GM19397 (cell line): ENCODE measurements at regions not wholly inside any gene's neighbourhood (a gene's known extent, or its start where the extent isn't known, plus 50 kb on each side); places are given as distances from the start of the nearest gene placed in this dataset.
"Not testable (repeated sequence)": the region's sequence is repeated elsewhere in the genome, so short reads cannot be mapped to it uniquely, and the experiment has no call there.

Experiments used
- ATAC-seq: cut with Tn5 transposase; IDR thresholded peaks from one replicate; pipeline ENCODE4 v1.9.1; 2021; ENCODE audit warnings: mild to moderate bottlenecking, moderate library complexity; ENCODE audit not compliant: unreplicated experiment

DNA sequence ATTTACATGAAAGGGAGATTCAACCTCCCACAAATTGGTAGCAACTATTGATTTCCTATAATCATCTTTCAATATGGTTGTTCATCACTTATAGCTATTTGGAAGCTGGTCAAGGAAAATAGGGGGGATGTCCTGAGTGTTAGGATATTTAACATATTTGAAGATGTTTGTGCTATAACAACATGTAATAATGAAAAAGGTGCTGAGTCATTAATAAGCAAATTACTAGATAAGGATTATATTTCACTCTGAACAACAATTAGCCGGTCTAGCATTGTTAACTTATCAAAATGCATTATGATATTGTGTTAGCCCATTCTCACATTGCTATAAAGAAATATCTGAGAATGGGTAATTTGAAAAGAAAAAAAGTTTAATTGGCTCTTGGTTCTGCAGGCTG lies 225.8 kb upstream of the ARPP21 start:
- ATAC-seq, result no peak

DNA sequence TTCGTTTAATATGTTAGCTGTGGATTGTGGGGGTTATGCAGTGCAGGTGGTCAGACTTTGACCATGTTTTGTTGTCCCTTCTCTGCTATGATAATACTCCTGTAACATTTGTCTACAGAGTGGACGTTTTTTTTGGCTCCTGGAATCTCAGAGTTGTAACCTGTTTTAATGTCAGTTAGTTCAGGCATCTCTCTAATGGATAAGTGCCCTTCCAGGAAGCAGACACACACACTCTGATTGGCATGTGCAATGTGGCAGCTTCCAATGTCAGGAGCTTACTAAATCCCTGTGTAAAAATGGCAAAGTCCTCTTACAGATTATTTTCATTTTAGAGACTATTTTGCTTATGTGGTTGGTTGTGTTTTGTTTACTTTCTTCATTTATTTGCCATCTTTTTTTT lies 222.2 kb upstream of the ARPP21 start:
- ATAC-seq, result no peak

DNA sequence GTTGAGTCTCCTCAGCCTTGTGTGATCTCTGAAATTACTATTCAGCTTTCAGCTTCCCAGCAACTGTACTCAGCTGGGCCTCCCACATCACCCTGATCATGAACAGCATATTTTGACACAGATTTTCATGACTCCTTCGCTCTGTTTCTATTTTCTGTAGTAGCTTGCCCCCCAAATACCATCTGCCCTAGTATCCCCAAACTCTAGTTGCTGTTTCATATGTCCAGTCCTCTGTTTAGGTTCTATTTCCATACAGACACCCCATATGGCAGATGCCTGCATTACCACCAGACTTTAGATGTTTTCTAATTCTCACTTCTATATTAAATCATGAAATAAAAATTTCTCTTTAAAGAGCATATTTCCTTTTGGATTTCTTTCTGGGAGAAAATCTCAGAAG lies 217.2 kb upstream of the ARPP21 start:
- ATAC-seq, result no peak

- ATAC-seq, result no peak
Measured at GRCh38 chr3:35422836-35423601, 216.3 kb upstream of the ARPP21 start.

- ATAC-seq, result no peak
Measured at GRCh38 chr3:35426366-35426958, 212.9 kb upstream of the ARPP21 start.

DNA sequence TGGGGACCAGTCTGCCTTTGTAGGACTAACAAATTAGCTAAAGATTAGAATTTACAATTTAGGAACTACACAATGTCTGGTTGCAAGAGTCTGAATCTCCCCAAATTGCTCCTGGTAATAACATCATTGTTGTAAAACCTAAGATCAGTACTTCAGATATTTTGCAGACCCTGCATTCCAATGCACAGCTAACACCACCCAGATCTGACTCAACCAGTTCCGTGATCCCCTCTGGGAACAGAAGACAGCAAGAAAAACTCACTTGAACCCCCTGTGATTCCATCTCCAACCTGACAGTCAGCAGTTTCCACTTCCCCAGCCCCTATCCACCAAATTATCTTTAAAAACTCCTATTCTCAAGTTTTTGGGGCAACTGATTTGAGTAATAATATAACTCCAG lies 201.9 kb upstream of the ARPP21 start:
- ATAC-seq, result no peak

DNA sequence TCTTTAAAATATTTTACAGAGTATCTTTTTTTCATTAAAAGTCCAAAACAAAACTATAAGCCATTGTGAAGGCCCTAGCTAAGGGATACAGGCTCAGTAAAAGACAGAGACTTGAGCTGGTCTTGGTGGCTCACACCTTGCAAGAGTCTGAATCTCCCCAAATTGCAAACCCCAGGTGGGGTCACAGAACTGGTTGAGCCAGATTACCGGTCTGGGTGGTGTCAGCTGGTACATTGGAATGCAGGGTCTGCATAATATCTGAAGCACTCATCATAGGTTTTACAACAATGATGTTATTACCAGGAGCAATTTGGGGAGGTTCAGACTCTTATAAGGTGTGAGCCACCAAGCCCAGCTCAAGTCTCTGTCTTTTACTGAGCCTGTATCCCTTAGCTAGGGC lies 201.2 kb upstream of the ARPP21 start:
- ATAC-seq, result no peak

GRCh38 chr3:35439663-35440062 lies 199.7 kb upstream of the ARPP21 start:
- ATAC-seq, result no peak

GRCh38 chr3:35440826-35441225 lies 198.5 kb upstream of the ARPP21 start:
- ATAC-seq, result no peak

DNA sequence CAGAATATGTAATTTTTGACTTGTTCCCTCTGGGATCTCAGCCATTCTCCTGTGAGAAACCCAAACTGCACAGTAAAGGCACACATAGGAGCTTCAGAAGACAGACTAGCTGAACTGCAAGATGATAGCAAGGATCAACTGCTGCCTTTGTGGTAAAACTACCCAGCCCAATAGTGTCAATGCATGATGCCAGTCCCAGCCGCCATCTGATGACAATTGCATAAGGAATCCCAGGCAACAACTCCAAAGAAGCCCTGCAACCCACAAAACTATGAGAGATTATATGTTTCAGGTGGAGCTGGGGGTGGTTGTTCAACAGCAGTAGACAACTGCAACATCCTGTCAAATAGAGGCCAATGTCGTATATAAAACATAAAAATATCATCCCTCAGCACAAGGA lies 192.4 kb upstream of the ARPP21 start:
- ATAC-seq, result no peak

DNA sequence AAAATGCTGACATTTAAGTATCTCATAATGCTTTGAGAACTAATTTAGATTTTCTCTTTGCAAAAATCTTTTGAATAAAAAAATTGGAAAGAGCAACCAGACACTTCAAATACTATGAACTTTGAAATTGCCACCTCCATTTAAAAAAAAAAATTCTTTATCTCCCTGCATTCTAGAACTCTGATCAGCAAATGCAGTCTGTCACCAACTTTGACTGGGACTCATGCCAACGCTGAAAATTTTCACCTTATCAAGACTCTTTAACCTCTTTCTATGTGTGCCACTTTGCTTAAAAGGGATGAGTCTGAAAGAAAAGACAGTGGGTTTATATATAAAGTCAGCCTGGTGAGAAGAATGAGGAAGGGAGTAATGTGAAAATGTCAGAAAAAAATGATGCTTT lies 191.2 kb upstream of the ARPP21 start:
- ATAC-seq, result no peak

GRCh38 chr3:35448681-35449080 lies 190.6 kb upstream of the ARPP21 start:
- ATAC-seq, result no peak

- not testable (repeated sequence) for ATAC-seq
Measured at GRCh38 chr3:35454819-35455218, 184.5 kb upstream of the ARPP21 start.

- ATAC-seq, result no peak
Measured at GRCh38 chr3:35473956-35474355, 165.4 kb upstream of the ARPP21 start.

DNA sequence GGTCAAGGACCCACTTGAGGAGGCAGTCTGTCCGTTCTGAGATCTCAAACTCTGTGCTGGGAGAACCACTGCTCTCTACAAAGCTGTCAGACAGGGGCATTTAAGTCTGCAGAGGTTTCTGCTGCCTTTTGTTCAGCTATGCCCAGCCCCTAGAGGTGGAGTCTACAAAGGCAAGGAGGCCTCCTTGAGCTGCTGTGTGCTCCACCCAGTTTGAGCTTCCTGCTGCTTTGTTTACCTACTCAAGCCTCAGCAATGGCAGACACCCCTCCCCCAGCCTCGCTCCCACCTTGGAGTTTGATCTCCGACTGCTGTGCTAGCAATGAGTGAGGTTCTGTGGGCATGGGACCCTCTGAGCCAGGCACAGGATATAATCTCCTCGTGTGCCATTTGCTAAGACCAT lies 156.8 kb upstream of the ARPP21 start:
- not testable (repeated sequence) for ATAC-seq

DNA sequence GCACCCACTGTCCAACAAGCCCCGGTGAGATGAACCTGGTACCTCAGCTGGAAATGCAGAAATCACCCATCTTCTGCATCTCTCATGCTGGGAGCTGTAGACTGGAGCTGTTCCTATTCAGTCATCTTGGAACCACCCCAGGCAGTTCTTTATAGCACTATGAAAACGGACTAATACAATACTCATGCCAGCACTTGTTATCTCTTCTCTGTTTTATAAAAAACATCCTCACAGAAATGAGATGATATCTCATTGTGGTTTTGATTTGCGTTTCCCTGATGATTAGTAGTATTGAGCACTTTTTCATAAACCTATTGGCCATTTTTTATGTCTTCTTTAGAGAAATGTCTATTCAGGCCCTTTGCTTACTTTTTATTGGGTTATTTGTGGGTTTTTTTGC lies 156.2 kb upstream of the ARPP21 start:
- ATAC-seq, result no peak

DNA sequence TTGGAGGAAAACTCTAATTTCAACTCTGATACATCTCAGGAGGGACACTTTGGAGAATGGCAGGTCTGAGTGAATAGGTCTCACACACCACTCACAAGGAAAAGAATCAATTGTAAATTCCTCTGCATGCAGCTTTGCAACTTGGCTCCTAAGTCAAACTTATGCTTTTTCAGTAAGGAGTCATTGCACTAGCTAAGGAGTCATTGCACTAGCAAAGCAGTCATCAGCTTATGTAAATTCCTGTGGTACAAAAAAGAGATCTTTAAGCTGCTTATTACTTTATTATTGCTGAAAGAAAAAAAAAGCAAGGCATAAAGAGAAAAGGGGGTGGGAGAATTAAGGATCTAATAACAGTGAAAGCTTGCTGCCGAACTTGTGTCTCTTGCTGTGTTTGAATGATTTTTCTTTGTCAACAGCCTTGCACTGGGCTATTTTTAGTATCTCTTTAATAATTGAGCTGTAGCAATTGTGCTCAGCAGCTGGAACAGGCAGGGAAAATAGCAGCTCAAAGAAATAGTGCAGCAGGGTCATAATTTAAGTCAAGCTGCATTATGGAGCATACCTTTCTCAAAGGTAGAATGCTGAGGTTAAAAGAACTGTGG lies 154.3 kb upstream of the ARPP21 start:
- ATAC-seq, result no peak

DNA sequence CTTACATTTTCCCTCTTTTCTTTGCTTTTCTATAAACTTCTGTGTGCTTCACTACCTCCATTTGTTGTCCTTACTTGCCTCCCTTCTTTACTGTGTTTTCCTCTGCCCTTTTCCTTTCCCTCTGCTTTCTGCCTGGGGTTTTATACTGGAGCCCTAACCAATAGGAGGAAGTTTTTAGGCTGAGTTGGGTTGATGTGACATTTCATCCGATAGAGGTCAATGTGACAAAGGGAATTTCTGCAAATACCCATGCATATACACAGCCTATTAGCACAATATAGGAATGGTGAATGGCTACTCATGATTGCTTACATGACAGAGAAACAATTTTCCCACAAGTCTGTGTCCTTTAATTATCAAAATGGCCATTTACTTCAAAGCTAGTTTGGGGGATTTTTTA lies 153.0 kb upstream of the ARPP21 start:
- no peak for ATAC-seq

DNA sequence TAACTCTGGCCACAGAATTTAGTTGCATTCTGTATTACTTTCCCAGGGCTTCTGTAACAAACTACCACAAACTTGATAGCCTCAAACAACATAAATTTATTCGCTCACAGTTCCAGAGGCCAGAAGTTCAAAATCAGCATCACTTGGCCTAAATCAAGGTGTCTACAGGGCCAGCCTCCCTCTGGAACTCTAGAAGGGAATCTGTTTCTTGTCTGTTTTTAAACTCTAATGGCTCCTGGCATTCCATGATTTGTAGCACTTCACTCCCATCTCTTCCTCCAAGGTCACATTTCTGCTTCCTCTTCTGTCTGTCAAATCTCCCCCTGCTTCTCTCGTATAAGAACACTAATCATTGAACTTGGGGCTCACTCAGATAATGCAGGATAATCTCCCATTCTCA lies 151.9 kb upstream of the ARPP21 start:
- ATAC-seq, result no peak

DNA sequence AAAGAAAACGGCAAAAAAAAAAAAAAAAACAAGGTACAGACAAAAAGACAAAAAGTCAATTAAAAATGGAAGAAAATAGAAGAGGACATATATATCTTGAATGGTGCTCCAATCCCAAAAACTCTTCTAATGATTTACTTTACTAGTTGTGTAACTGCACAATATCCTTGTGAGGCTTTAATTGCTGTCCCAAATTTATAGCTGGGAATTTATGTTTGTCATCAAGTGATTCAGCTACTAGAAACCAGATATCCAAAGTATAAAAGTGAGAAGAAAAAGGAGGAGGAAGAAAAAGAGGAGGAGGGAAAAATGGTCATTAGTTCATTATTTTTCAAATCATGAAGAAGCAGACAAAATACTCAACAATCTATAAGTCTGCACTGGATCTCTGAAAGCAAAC lies 150.8 kb upstream of the ARPP21 start:
- ATAC-seq, result no peak

DNA sequence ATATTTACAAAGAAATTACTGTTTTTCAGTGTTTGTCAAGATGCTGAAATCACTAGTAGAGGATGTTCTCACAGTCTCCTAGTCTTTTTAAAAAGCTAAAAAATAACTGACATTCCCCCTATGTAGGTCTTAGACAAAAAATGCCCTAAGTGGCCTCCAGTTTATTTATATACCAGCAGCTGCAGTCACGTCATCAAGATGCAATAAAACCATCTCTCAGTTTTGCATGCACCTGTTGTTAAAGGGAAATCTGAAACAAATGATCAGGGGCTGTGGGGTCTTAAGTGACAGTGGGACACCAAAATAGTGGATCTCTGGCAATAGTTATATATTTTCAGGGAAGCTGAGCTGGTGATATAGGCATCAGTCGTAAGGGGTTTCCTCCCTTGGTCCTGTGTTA lies 146.5 kb upstream of the ARPP21 start:
- ATAC-seq, result no peak

GRCh38 chr3:35498506-35499210 lies 140.7 kb upstream of the ARPP21 start:
- ATAC-seq, result no peak
